ENCODE measurements at regions not wholly inside any gene's neighbourhood (a gene's known extent, or its start where the extent isn't known, plus 50 kb on each side); places are given as distances from the start of the nearest gene placed in this dataset.

- no peak overlapping the region for H3K4me3 ChIP-seq
- no peaks in the 10 kb centered on the region for H3K9me3 ChIP-seq
- intact Hi-C loops (cut with DNase I; ENCODE audit: low total_unique reads): no loop called here
- no peak overlapping the region for H3K27ac ChIP-seq
- DNase-seq: peak in 1 of 2 donors; percentile 65
- TF ChIP-seq CTCF (IDR thresholded peaks at IDR 0.05): no peak
- H3K27me3 ChIP-seq: no peaks in the 10 kb centered on the region
- H3K36me3 ChIP-seq: no peaks in the 10 kb centered on the region
- H3K4me1 ChIP-seq: peaks cover 0 to 9% (median 0%) of the 10 kb centered on the region in 4 donors
Measured at GRCh38 chr6:22113026-22113766, 183.6 kb downstream of the PRL start.

GRCh38 chr6:22115559-22115958 is 181.3 kb downstream of the PRL start:
- H3K9me3 ChIP-seq: no peaks in the 10 kb centered on the region
- H3K36me3 ChIP-seq: no peaks in the 10 kb centered on the region
- no peak overlapping the region for H3K4me3 ChIP-seq
- H3K27me3 ChIP-seq: no peaks in the 10 kb centered on the region
- no peak for TF ChIP-seq CTCF (IDR thresholded peaks at IDR 0.05)
- no peak for DNase-seq
- intact Hi-C loops (cut with DNase I; ENCODE audit: low total_unique reads): no loop called here
- peaks cover 0 to 9% (median 0%) of the 10 kb centered on the region in 4 donors for H3K4me1 ChIP-seq
- no peak overlapping the region for H3K27ac ChIP-seq

DNA sequence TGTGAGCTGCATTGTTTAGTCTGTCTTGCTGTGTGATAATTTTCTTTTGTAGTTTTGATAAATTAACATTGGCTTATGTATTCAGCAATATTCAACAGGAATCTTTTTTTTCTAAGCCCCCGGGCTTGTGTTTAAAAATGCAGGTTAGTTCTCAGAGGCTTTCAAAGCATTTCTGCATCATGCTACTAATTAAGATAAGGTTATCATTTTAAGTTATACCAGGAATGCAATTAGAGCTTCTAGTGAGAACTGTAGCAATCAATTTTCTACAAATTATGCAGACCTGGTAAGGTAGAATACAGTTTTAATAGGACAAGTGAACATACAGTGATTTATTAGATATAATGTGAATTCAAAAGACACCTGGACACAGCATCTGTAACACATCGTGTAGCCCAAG is 179.2 kb downstream of the PRL start:
- Histone ChIP-seq H3K9me3 (no peaks in the 10 kb centered on the region), H3K27ac (no peak overlapping the region), H3K36me3 (no peaks in the 10 kb centered on the region), H3K4me1 (peaks cover 0 to 9% (median 0%) of the 10 kb centered on the region in 4 donors), H3K27me3 (no peaks in the 10 kb centered on the region), H3K4me3 (no peak overlapping the region)
- DNase-seq: no peak
- no peak for TF ChIP-seq CTCF (IDR thresholded peaks at IDR 0.05)
- intact Hi-C loops (cut with DNase I; ENCODE audit: low total_unique reads): no loop called here

GRCh38 chr6:22119500-22119899 is 177.3 kb downstream of the PRL start:
- Histone ChIP-seq H3K4me3 (no peak overlapping the region), H3K27ac (no peak overlapping the region), H3K9me3 (no peaks in the 10 kb centered on the region), H3K4me1 (no peaks in the 10 kb centered on the region), H3K27me3 (no peaks in the 10 kb centered on the region), H3K36me3 (no peaks in the 10 kb centered on the region)
- intact Hi-C loops (cut with DNase I; ENCODE audit: low total_unique reads): no loop called here
- no peak for DNase-seq
- TF ChIP-seq CTCF (IDR thresholded peaks at IDR 0.05): no peak

DNA sequence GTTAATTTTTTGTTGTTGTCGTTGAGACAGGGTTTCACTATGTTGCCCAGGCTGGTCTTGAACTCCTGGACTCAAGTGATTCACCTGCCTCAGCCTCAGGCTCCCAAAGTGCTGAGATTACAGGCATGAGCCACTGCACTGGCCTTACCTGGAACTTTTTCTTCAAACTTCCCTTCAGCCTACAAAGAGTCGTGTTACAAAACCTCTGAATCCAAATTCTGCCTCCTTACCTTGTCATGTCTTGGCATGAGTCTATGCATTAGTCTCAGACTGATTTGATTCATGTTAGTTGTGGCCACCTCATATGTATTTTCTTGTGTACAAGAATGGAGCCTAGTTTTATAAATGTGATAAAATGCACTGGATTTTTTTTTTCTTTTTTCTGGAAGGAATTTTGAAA is 172.1 kb downstream of the PRL start:
- Histone ChIP-seq H3K27me3 (no peaks in the 10 kb centered on the region), H3K4me3 (no peak overlapping the region), H3K9me3 (no peaks in the 10 kb centered on the region), H3K36me3 (no peaks in the 10 kb centered on the region), H3K4me1 (no peaks in the 10 kb centered on the region), H3K27ac (no peak overlapping the region)
- intact Hi-C loops (cut with DNase I; ENCODE audit: low total_unique reads): no loop called here
- TF ChIP-seq CTCF (IDR thresholded peaks at IDR 0.05): no peak
- no peak for DNase-seq
